ENCODE measurements at regions not wholly inside any gene's neighbourhood (a gene's known extent, or its start where the extent isn't known, plus 50 kb on each side); places are given as distances from the start of the nearest gene placed in this dataset.
"Not testable (repeated sequence)": the region's sequence is repeated elsewhere in the genome, so short reads cannot be mapped to it uniquely, and the experiment has no call there.

GRCh38 chr12:28693565-28694219 is 455.4 kb upstream of the FAR2 start:
- no peak for DNase-seq

GRCh38 chr12:28698553-28698952 is 450.5 kb upstream of the FAR2 start:
- no peak for DNase-seq

GRCh38 chr12:28699029-28699428 is 450.0 kb upstream of the FAR2 start:
- DNase-seq: no peak

- DNase-seq: no peak
These were observed 448.9 kb upstream of the FAR2 start for GRCh38 chr12:28700161-28700560.

GRCh38 chr12:28704477-28705169 is 444.5 kb upstream of the FAR2 start:
- DNase-seq: no peak

GRCh38 chr12:28708918-28709371 is 440.1 kb upstream of the FAR2 start:
- DNase-seq: no peak

GRCh38 chr12:28709986-28710685 is 438.9 kb upstream of the FAR2 start:
- no peak for DNase-seq

GRCh38 chr12:28710882-28711281 is 438.2 kb upstream of the FAR2 start:
- DNase-seq: no peak

- no peak for DNase-seq
These were observed 437.7 kb upstream of the FAR2 start for GRCh38 chr12:28711421-28711820.

GRCh38 chr12:28742791-28743190 is 406.3 kb upstream of the FAR2 start:
- no peak for DNase-seq

GRCh38 chr12:28746734-28747325 is 402.2 kb upstream of the FAR2 start:
- no peak for DNase-seq

GRCh38 chr12:28750946-28751685 is 398.0 kb upstream of the FAR2 start:
- DNase-seq: no peak

- no peak for DNase-seq
These were observed 394.1 kb upstream of the FAR2 start for GRCh38 chr12:28755027-28755426.

GRCh38 chr12:28759333-28759732 is 389.7 kb upstream of the FAR2 start:
- DNase-seq: no peak

- DNase-seq: not testable (repeated sequence)
These were observed 388.8 kb upstream of the FAR2 start for GRCh38 chr12:28760040-28760903.

- not testable (repeated sequence) for DNase-seq
These were observed 387.2 kb upstream of the FAR2 start for GRCh38 chr12:28761897-28762296.

GRCh38 chr12:28766398-28766797 is 382.7 kb upstream of the FAR2 start:
- DNase-seq: no peak

- no peak for DNase-seq
These were observed 381.2 kb upstream of the FAR2 start for GRCh38 chr12:28767836-28768348.

GRCh38 chr12:28770322-28770721 is 378.8 kb upstream of the FAR2 start:
- DNase-seq: no peak

- no peak for DNase-seq
These were observed 377.1 kb upstream of the FAR2 start for GRCh38 chr12:28771968-28772367.

GRCh38 chr12:28775556-28775955 is 373.5 kb upstream of the FAR2 start:
- DNase-seq: no peak

- DNase-seq: no peak
These were observed 372.9 kb upstream of the FAR2 start for GRCh38 chr12:28776220-28776619.
